Lower leg skin (tissue), 4 donors: ENCODE measurements at regions not wholly inside any gene's neighbourhood (a gene's known extent, or its start where the extent isn't known, plus 50 kb on each side); places are given as distances from the start of the nearest gene placed in this dataset.

Experiments used
- DNase-seq, 2 donors: peaks; one replicate each; pipeline ENCODE4 v3.0.0-alpha.2; 2019; ENCODE audit warnings: low spot score in 2 of 2
- H3K4me3 ChIP-seq: fragments of 200-600 bp; sonication (generic); 2 replicates; pipeline ENCODE4 v1.5.1; 2017; ENCODE audit warnings: mild to moderate bottlenecking, low read depth; ENCODE audit not compliant: poor library complexity, severe bottlenecking
- POLR2A ChIP-seq, 2 donors: fragments of 450-650 bp; IDR thresholded peaks; one replicate each; pipeline ENCODE4 v1.6.1; 2016 to 2017; ENCODE audit warnings: antibody characterized with exemption in 2 of 2, mild to moderate bottlenecking in 1 of 2, moderate library complexity in 1 of 2
- WGBS, 2 donors: methylation state at CpG; one replicate each; pipeline ENCODE4 v1.1.5; 2018; 5-methylcytosine and 5-hydroxymethylcytosine counted together
- intact Hi-C: fragments of 100-400 bp; cut with DNase I; formaldehyde crosslinking; loops from one replicate; pipeline ENCODE4 v1.15.0; 2023; ENCODE audit warnings: low total_unique reads
- TF ChIP-seq, protein P1 (sequence below), 3 donors: fragments of 450-650 bp; IDR thresholded peaks; one replicate each; pipeline ENCODE4 v1.5.1; 2016; ENCODE audit warnings: antibody characterized with exemption in 3 of 3, mild to moderate bottlenecking in 3 of 3, moderate library complexity in 2 of 3

DNA sequence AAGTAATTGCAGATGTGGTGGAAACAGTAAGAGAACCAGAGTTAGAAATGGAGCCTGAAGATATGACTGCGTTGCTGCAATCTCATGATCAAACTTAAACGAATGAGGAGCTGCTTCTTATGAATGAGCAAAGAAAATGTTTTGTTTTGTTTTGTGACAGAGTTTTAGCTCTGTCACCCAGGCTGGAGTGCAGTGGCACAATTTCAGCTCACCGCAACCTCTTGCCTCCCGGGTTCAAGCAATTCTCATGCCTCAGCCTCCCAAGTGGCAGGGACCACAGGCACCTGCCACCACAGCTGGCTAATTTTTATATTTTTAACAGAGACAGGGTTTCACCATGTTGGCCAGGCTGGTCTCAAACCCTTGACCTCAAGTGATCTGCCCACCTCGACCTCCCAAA is 53.3 kb upstream of the NFASC start:
- intact Hi-C loops = no loop called here
- no peak for TF ChIP-seq POLR2A (IDR thresholded peaks at IDR 0.05)
- TF ChIP-seq, protein P1, sequence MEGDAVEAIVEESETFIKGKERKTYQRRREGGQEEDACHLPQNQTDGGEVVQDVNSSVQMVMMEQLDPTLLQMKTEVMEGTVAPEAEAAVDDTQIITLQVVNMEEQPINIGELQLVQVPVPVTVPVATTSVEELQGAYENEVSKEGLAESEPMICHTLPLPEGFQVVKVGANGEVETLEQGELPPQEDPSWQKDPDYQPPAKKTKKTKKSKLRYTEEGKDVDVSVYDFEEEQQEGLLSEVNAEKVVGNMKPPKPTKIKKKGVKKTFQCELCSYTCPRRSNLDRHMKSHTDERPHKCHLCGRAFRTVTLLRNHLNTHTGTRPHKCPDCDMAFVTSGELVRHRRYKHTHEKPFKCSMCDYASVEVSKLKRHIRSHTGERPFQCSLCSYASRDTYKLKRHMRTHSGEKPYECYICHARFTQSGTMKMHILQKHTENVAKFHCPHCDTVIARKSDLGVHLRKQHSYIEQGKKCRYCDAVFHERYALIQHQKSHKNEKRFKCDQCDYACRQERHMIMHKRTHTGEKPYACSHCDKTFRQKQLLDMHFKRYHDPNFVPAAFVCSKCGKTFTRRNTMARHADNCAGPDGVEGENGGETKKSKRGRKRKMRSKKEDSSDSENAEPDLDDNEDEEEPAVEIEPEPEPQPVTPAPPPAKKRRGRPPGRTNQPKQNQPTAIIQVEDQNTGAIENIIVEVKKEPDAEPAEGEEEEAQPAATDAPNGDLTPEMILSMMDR (IDR thresholded peaks at IDR 0.05) = no peak
- WGBS, 2 donors = 89 to 91% methylated on average over 5 of the region's 5 CpGs
- no peak for DNase-seq
- H3K4me3 ChIP-seq = no peak overlapping the region

DNA sequence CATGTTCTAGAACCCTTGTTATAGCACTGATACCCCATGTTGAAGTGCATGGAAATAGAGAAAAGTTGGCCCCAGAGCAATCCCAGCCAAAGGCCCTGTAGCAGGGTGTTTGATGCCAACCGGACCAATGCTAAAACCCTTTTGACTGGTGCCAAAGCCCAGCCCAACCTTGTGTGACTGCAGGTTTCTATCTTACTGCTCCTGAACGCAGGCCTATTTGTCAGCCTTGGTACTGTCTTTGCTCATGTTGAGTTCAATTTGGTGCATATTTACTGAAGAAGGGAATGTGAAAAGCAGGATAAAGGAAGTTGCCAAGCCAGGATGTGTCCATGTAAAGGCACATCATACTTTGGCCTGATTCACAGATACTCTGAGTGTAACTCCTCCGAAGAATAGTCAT is 51.7 kb upstream of the NFASC start:
- H3K4me3 ChIP-seq = no peak overlapping the region
- TF ChIP-seq, protein P1 (IDR thresholded peaks at IDR 0.05) = no peak
- TF ChIP-seq POLR2A (IDR thresholded peaks at IDR 0.05) = no peak
- intact Hi-C loops = no loop called here
- no peak for DNase-seq
- WGBS, 2 donors = 41 to 45% methylated on average over 3 of the region's 3 CpGs

DNA sequence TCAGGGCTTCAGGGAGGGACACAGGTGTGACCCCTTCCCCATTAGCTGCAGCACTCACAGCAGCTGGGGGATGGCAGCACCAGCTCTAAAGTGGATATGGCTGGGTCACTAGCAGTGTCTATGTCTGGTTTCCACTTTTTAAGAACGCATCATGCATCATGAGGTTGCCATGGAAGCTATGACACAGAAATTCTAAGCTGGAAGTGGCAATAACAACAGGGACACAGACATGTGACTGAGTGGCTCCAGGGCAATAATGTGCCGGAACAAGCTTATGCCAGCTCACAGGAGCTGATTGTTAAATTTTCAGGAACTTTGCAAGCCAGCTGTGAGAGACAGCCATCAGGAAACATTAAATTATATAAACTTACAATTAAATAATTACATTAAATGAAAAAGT is 51.2 kb upstream of the NFASC start:
- intact Hi-C loops = no loop called here
- H3K4me3 ChIP-seq = no peak overlapping the region
- 23 to 32% methylated on average over 2 of the region's 2 CpGs for WGBS, 2 donors
- TF ChIP-seq, protein P1 (IDR thresholded peaks at IDR 0.05) = no peak
- TF ChIP-seq POLR2A (IDR thresholded peaks at IDR 0.05) = no peak
- no peak for DNase-seq
